HFF-Myc (cell line): ENCODE measurements at regions not wholly inside any gene's neighbourhood (a gene's known extent, or its start where the extent isn't known, plus 50 kb on each side); places are given as distances from the start of the nearest gene placed in this dataset.

ENCODE experiments used
- DNase-seq: peaks from one replicate; pipeline ENCODE4 v3.0.0-alpha.2; 2011; ENCODE audit warnings: low read depth; ENCODE audit errors: extremely low read depth
- H3K4me3 ChIP-seq: replicated peaks from 2 replicates; pipeline ENCODE4 v1.5.1; 2011; ENCODE audit warnings: low read depth, mild to moderate bottlenecking, control low read depth, low read length
- CTCF ChIP-seq: IDR thresholded peaks from 2 replicates; pipeline ENCODE4 v1.5.1; 2012; ENCODE audit warnings: mild to moderate bottlenecking, low read depth, low read length, control low read depth; ENCODE audit errors: missing control alignments

DNA sequence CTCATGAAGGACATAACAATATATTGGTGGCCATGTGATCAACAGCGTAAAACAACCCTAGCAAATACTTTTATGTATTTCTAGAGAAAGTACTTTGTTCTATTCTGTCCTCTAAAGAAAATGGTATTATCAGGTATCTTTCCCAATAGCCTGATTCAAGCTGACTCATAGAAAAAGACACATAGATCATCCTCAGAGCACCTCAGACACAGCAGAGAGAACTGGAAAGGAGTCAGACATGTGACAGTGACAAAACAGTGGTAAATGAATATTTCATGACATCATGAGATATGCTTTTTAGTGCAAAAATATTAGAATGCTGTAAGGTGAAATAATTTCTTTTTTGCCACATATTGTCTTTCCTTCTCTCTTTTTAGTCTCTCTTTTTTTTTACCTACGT, 1355.0 kb upstream of the MAP3K7 start:
- DNase-seq: no peak
- H3K4me3 ChIP-seq: no peak overlapping the region
- no peak for TF ChIP-seq CTCF

GRCh38 chr6:91940801-91941200, 1353.9 kb upstream of the MAP3K7 start:
- no peak for TF ChIP-seq CTCF
- no peak overlapping the region for H3K4me3 ChIP-seq

DNA sequence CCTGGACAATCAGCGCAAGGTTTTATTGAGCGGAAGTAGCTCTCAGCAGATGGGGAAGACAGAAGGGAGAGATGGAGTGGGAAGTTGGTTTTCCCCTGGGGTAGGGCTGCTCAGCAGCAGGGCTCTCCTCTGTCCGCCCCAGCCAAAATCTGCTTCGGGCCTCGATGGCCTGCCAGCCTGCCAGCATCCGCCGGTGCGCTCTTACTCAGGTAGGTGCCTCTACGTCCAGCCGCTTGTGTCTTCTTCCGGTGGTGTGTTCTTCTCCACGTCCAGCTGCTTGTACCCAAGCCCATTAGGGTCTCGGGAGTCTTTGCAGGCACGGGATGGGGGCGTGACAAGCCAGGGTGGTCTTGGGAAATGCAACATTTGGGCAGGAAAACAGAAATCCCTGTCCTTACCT, 1340.0 kb upstream of the MAP3K7 start:
- DNase-seq: no peak
- TF ChIP-seq CTCF: no peak
- H3K4me3 ChIP-seq: no peak overlapping the region

More at GRCh38 chr6:91940801-91941200, 1353.9 kb upstream of the MAP3K7 start:
- no peak for DNase-seq

- no peak for TF ChIP-seq CTCF
- H3K4me3 ChIP-seq: no peak overlapping the region
- no peak for DNase-seq
These were observed 1339.5 kb upstream of the MAP3K7 start for GRCh38 chr6:91926361-91926760.

GRCh38 chr6:91911945-91912344, 1325.1 kb upstream of the MAP3K7 start:
- no peak overlapping the region for H3K4me3 ChIP-seq
- no peak for DNase-seq
- TF ChIP-seq CTCF: no peak

DNA sequence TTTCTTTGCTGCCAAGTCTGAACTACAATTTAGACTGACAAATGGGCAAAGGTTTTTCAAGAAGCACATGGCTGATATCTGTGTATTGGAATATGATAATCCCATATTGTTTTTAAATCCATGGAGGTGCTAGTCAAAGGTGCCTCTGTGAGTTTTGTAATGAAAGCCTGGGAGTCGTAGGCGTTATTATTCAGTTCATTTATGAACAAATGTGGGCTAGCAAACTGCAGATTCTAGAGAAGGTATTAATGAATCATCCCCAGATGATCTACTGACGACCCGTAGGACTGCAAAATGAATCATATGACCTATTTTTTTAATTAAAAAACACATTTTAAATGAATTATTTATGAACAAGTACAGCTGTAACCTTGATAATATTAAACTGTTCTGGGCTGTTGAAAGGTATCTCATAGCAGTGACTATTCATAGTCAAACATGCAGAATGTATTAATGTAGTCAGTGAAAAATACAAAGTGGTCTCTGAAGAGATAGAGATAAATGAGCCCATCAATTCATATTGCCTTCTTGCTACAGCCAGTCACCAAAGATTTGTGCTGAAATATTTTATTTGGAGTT, 1317.8 kb upstream of the MAP3K7 start:
- no peak for DNase-seq
- no peak for TF ChIP-seq CTCF
- H3K4me3 ChIP-seq: no peak overlapping the region

GRCh38 chr6:91895599-91896285, 1308.9 kb upstream of the MAP3K7 start:
- no peak for DNase-seq
- TF ChIP-seq CTCF: no peak
- no peak overlapping the region for H3K4me3 ChIP-seq
